A549 (cell line): ENCODE measurements at regions not wholly inside any gene's neighbourhood (a gene's known extent, or its start where the extent isn't known, plus 50 kb on each side); places are given as distances from the start of the nearest gene placed in this dataset.

Experiments used
- ATAC-seq, 2 experiments: fragments of 200-7000 bp in 1 of 2; fragments of >200 bp in 1 of 2; cut with Nextera tagmentation in 1 of 2; cut with Tn5 transposase in 1 of 2; 3 replicates each; pipeline versions ENCODE4 v1.8.0 to v1.9.1; 2018 to 2020; ENCODE audit warnings: mild to moderate bottlenecking in 1 of 2, moderate library complexity in 1 of 2
- CTCF ChIA-PET: fragments of 300-600 bp; sonication (Branson Sonifier 250); formaldehyde crosslinking; extraction: SDS; loops from one replicate; lab custom pipeline; 2021; ENCODE audit warnings: antibody characterized with exemption, inconsistent platforms; lab: Yijun Ruan, JAX
- POLR2A ChIA-PET: fragments of 350-600 bp; formaldehyde crosslinking; extraction: SDS; loops from one replicate; lab custom pipeline; 2021; ENCODE audit warnings: antibody characterized with exemption, inconsistent platforms; lab: Yijun Ruan, JAX
- DNase-seq, 2 experiments: peaks; one replicate each; pipeline versions ENCODE4 v3.0.0 to v3.0.0-alpha.2; 2011 to 2016; ENCODE audit warnings: low read depth in 1 of 2, low spot score in 1 of 2
- FAIRE-seq: peaks from 2 replicates; lab custom pipeline; 2011; peaks lifted over from hg19 to GRCh38; lab: Jason Lieb, UNC
- H3K27ac ChIP-seq, 2 experiments: fragments of >200 bp; sonication (Bioruptor Twin); formaldehyde crosslinking; 3 replicates each; pipeline ENCODE4 v1.5.1; 2016 to 2017
- H3K4me1 ChIP-seq: fragments of >200 bp; sonication (Bioruptor Twin); formaldehyde crosslinking; 3 replicates; pipeline ENCODE4 v1.6.1; 2016
- H3K4me2 ChIP-seq: fragments of >200 bp; sonication (Bioruptor Twin); formaldehyde crosslinking; 3 replicates; pipeline ENCODE4 v1.6.1; 2016
- H3K4me3 ChIP-seq: fragments of >200 bp; sonication (Bioruptor Twin); formaldehyde crosslinking; 3 replicates; pipeline ENCODE4 v1.5.1; 2016
- H3K9me3 ChIP-seq: fragments of >200 bp; sonication (Bioruptor Twin); formaldehyde crosslinking; 3 replicates; pipeline ENCODE4 v1.6.1; 2016
- CBX2 ChIP-seq: fragments of 200-600 bp; sonication (generic); IDR thresholded peaks from 2 replicates; pipeline ENCODE4 v1.6.1; 2016; ENCODE audit warnings: low read depth, mild to moderate bottlenecking, borderline replicate concordance
- CHD4 ChIP-seq: fragments of 200-600 bp; sonication (generic); IDR thresholded peaks from 2 replicates; pipeline ENCODE4 v1.6.1; 2016; ENCODE audit warnings: antibody characterized with exemption, mild to moderate bottlenecking, borderline replicate concordance
- FOSL2 ChIP-seq, 2 experiments: fragments of 450-650 bp in 1 of 2; fragments of >200 bp in 1 of 2; sonication (Bioruptor Twin) in 1 of 2; formaldehyde crosslinking; IDR thresholded peaks; 2 replicates each; pipeline versions ENCODE4 v1.5.0 to v1.6.1; 2016 to 2020; ENCODE audit warnings: mild to moderate bottlenecking in 1 of 2, moderate library complexity in 1 of 2
- HDAC2 ChIP-seq: fragments of 200-600 bp; sonication (generic); IDR thresholded peaks from 2 replicates; pipeline ENCODE4 v1.6.1; 2016
- HOXB13 ChIP-seq: fragments of 250-450 bp; sonication (Bioruptor Pico); IDR thresholded peaks from 2 replicates; pipeline ENCODE4 v1.5.0; 2020; ENCODE audit warnings: low read depth, mild to moderate bottlenecking, moderate library complexity
- JUNB ChIP-seq: fragments of >200 bp; sonication (Bioruptor Twin); formaldehyde crosslinking; IDR thresholded peaks from 2 replicates; pipeline ENCODE4 v1.6.1; 2016
- MAFK ChIP-seq: fragments of 450-650 bp; IDR thresholded peaks from 2 replicates; pipeline ENCODE4 v1.6.1; 2014; ENCODE audit not compliant: partially characterized antibody
- MYC ChIP-seq: IDR thresholded peaks from 2 replicates; pipeline ENCODE4 v1.6.1; 2012; ENCODE audit warnings: mild to moderate bottlenecking, inconsistent platforms, low read length, improper control_type of control experiment, borderline replicate concordance
- NR3C1 ChIP-seq: fragments of >200 bp; sonication (Bioruptor Twin); formaldehyde crosslinking; IDR thresholded peaks from 3 replicates; pipeline ENCODE4 v1.6.1; 2017
- POLR2AphosphoS2 ChIP-seq: conservative IDR thresholded peaks from 2 replicates; pipeline ENCODE4 v1.6.1; 2012; ENCODE audit warnings: low read length, improper control_type of control experiment, inconsistent platforms
- RAD21 ChIP-seq, 2 experiments: fragments of >200 bp in 1 of 2; sonication (Bioruptor Twin) in 1 of 2; formaldehyde crosslinking in 1 of 2; IDR thresholded peaks in 1 of 2; conservative IDR thresholded peaks in 1 of 2; 2 replicates in 1 of 2; 3 replicates in 1 of 2; pipeline ENCODE4 v1.6.1; 2012 to 2018; ENCODE audit warnings: inconsistent platforms in 1 of 2
- RCOR1 ChIP-seq: fragments of 150-350 bp; IDR thresholded peaks from 2 replicates; pipeline ENCODE4 v1.6.1; 2014; ENCODE audit warnings: antibody characterized with exemption, low read length, low read depth
- SREBF2 ChIP-seq: fragments of 450-650 bp; IDR thresholded peaks from 2 replicates; pipeline ENCODE4 v1.6.1; 2014; ENCODE audit warnings: mild to moderate bottlenecking, moderate library complexity
- ZNF302 ChIP-seq: fragments of 250-450 bp; sonication (Bioruptor Pico); IDR thresholded peaks from 2 replicates; pipeline ENCODE4 v1.9.0; 2021; ENCODE audit warnings: inconsistent platforms, mild to moderate bottlenecking, moderate library complexity
- WGBS: methylation state at CpG from one replicate; pipeline ENCODE4 v1.1.6; 2017; ENCODE audit errors: missing lambda C conversion rate; 5-methylcytosine and 5-hydroxymethylcytosine counted together
- TF ChIP-seq, protein P1 (sequence below): IDR thresholded peaks from 2 replicates; pipeline ENCODE4 v1.6.1; 2012; ENCODE audit warnings: low read depth, borderline replicate concordance
- TF ChIP-seq, protein P2 (sequence below): fragments of >200 bp; sonication (Bioruptor Twin); formaldehyde crosslinking; IDR thresholded peaks from 3 replicates; pipeline ENCODE4 v1.6.1; 2016
- TF ChIP-seq, protein P3 (sequence below): fragments of 450-650 bp; IDR thresholded peaks from 2 replicates; pipeline ENCODE4 v1.6.1; 2014; ENCODE audit warnings: antibody characterized with exemption
- TF ChIP-seq, protein P4 (sequence below): fragments of 200-600 bp; sonication (generic); IDR thresholded peaks from 2 replicates; pipeline ENCODE4 v1.6.1; 2016; ENCODE audit warnings: antibody characterized with exemption, mild to moderate bottlenecking, moderate library complexity

DNA sequence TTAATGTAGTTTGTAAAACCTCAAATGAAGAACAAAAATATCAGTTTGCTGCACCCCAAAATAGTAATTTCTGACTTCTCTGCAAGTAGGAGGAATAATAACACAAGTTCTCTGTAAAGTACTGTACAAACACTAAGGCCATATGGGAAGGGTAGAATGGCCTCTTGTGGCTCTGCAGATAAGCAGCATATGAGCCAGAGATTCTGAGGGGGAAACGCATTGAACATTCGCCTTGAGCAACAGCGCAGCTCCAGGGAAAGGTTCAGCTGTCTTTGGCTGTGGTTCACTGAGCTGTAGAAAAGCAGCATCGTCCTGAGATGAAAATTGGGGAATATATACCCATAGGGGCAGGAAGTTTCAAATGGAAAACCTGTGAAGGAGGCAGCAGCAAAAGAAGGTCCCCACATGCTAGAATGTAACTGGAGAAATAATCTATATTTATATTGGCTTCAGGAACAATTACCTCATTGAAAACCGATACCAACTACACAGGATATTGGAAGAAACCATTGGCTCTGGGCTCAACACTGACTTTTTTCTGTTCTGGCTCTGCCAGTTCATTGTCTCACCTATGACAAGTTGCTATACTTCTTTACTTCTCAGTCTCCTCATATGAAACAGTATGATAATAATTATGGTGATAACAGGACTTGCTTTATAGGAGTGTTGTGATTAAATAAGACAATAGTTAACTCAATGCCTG lies 357.6 kb upstream of the CPEB2 start:
- no peak overlapping the region for H3K4me3 ChIP-seq
- ChIA-PET POLR2A (no interaction called here), CTCF (no interaction called here)
- H3K27ac ChIP-seq, result no peak overlapping the region
- no peak for FAIRE-seq
- H3K4me1 ChIP-seq, result peaks cover 14% of the 10 kb centered on the region; the same call in 1 of the 3 replicates
- no peaks in the 10 kb centered on the region for H3K9me3 ChIP-seq
- ATAC-seq, result no peak
- no peak for TF ChIP-seq HOXB13 (CRISPR knock-in tag)
- no peak for TF ChIP-seq CHD4
- no peak for TF ChIP-seq RCOR1
- no peak for TF ChIP-seq SREBF2
- no peak for TF ChIP-seq CBX2
- no peak for TF ChIP-seq FOSL2 (IDR thresholded peaks at IDR 0.05)
- TF ChIP-seq FOSL2 (CRISPR knock-in tag; IDR thresholded peaks at IDR 0.05), result no peak
- TF ChIP-seq RAD21 (conservative IDR thresholded peaks at IDR 0.05 in 1 of 2, IDR thresholded peaks at IDR 0.05 in 1 of 2), result no peak
- no peak for TF ChIP-seq ZNF302 (CRISPR knock-in tag)
- no peak for TF ChIP-seq MAFK
- no peak for TF ChIP-seq MYC
- TF ChIP-seq HDAC2, result no peak
- TF ChIP-seq, protein P1, sequence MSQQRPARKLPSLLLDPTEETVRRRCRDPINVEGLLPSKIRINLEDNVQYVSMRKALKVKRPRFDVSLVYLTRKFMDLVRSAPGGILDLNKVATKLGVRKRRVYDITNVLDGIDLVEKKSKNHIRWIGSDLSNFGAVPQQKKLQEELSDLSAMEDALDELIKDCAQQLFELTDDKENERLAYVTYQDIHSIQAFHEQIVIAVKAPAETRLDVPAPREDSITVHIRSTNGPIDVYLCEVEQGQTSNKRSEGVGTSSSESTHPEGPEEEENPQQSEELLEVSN, result no peak
- TF ChIP-seq NR3C1, result no peak
- TF ChIP-seq, protein P2, sequence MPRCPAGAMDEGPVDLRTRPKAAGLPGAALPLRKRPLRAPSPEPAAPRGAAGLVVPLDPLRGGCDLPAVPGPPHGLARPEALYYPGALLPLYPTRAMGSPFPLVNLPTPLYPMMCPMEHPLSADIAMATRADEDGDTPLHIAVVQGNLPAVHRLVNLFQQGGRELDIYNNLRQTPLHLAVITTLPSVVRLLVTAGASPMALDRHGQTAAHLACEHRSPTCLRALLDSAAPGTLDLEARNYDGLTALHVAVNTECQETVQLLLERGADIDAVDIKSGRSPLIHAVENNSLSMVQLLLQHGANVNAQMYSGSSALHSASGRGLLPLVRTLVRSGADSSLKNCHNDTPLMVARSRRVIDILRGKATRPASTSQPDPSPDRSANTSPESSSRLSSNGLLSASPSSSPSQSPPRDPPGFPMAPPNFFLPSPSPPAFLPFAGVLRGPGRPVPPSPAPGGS, result no peak
- H3K4me2 ChIP-seq, result no peak overlapping the region
- no peak for DNase-seq
- WGBS, result 81% methylated on average over 5 of the region's 5 CpGs

DNA sequence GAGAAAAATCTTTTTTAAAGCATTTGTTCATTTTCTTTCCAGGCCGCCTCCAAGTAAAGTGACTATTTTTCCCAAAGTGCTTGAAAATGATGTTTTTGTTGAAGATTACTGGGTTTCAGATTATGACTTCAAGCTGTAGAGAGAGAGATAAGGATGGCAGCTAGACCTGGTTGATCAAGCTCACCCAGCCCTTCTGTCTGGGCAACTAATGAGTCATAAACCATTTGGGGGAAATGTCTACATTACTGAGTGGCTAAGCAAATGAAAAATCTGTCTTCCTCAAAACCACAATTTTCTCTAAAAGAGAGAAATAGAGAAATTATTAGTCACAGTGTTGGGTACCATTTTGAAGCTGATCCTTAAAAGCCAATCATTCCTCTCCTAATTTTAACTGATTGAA lies 355.4 kb upstream of the CPEB2 start:
- DNase-seq, result peak in 1 of 2 experiments; percentile 25
- peak in 1 of 2 experiments; percentile 60; a peak in 2 of 6 replicates for ATAC-seq
- no peak overlapping the region for H3K4me2 ChIP-seq
- FAIRE-seq, result no peak
- TF ChIP-seq FOSL2 (IDR thresholded peaks at IDR 0.05), result no peak
- TF ChIP-seq FOSL2 (CRISPR knock-in tag; IDR thresholded peaks at IDR 0.05), result peak; percentile 33; the same call in 1 of the 2 replicates
- TF ChIP-seq JUNB, result peak; percentile 41; the same call in 1 of the 2 replicates
- no peak for TF ChIP-seq MAFK
- H3K4me3 ChIP-seq, result no peak overlapping the region
- CTCF ChIA-PET, result no interaction called here
- H3K27ac ChIP-seq, result peak overlapping the region; percentile 6 to 30; a peak in 1 of 6 replicates
- 92% methylated on average over 1 of the region's 1 CpG for WGBS
- no peaks in the 10 kb centered on the region for H3K9me3 ChIP-seq
- peaks cover 14% of the 10 kb centered on the region; the same call in 1 of the 3 replicates for H3K4me1 ChIP-seq
- POLR2A ChIA-PET, result no interaction called here

DNA sequence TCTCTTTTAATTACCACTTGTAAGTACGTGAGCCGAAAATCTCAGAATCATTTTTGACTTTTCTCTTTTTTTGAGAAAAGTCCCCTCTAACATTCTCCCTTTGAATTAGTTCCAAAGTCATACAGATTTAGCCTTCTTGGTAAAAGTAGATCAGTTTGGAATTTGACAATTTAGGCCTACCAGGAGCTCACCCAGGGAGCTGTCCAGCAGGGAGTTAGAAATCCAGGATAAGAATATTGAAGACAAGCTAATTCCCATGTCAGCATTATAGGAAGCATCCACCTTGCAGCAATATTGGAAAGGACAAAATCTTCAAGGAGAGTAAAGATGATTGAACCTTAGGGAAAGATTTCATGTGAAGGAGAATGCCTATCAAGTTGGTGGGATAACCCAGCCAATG lies 352.2 kb upstream of the CPEB2 start:
- no peak for TF ChIP-seq POLR2AphosphoS2
- TF ChIP-seq, protein P3, sequence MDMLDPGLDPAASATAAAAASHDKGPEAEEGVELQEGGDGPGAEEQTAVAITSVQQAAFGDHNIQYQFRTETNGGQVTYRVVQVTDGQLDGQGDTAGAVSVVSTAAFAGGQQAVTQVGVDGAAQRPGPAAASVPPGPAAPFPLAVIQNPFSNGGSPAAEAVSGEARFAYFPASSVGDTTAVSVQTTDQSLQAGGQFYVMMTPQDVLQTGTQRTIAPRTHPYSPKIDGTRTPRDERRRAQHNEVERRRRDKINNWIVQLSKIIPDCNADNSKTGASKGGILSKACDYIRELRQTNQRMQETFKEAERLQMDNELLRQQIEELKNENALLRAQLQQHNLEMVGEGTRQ, result no peak
- TF ChIP-seq, protein P2, result no peak
- TF ChIP-seq, protein P4, sequence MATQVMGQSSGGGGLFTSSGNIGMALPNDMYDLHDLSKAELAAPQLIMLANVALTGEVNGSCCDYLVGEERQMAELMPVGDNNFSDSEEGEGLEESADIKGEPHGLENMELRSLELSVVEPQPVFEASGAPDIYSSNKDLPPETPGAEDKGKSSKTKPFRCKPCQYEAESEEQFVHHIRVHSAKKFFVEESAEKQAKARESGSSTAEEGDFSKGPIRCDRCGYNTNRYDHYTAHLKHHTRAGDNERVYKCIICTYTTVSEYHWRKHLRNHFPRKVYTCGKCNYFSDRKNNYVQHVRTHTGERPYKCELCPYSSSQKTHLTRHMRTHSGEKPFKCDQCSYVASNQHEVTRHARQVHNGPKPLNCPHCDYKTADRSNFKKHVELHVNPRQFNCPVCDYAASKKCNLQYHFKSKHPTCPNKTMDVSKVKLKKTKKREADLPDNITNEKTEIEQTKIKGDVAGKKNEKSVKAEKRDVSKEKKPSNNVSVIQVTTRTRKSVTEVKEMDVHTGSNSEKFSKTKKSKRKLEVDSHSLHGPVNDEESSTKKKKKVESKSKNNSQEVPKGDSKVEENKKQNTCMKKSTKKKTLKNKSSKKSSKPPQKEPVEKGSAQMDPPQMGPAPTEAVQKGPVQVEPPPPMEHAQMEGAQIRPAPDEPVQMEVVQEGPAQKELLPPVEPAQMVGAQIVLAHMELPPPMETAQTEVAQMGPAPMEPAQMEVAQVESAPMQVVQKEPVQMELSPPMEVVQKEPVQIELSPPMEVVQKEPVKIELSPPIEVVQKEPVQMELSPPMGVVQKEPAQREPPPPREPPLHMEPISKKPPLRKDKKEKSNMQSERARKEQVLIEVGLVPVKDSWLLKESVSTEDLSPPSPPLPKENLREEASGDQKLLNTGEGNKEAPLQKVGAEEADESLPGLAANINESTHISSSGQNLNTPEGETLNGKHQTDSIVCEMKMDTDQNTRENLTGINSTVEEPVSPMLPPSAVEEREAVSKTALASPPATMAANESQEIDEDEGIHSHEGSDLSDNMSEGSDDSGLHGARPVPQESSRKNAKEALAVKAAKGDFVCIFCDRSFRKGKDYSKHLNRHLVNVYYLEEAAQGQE, result peak; percentile 73
- no peak for TF ChIP-seq SREBF2
- TF ChIP-seq RAD21 (conservative IDR thresholded peaks at IDR 0.05 in 1 of 2, IDR thresholded peaks at IDR 0.05 in 1 of 2), result no peak
- no peaks in the 10 kb centered on the region for H3K9me3 ChIP-seq
- ChIA-PET POLR2A (no interaction called here), CTCF (interaction anchor here (1.1 kb wide), 1 partner anchor 73 kb away, joined by 3 read pairs; no protein-coding TSS in a partner anchor)
- FAIRE-seq (no peak), DNase-seq (no peak), ATAC-seq (no peak)
- H3K4me3 ChIP-seq, result no peak overlapping the region
- H3K27ac ChIP-seq, result no peak overlapping the region
- 95% methylated on average over 2 of the region's 2 CpGs for WGBS
- H3K4me1 ChIP-seq, result peaks cover 27% of the 10 kb centered on the region; the same call in 2 of the 3 replicates
- H3K4me2 ChIP-seq, result no peak overlapping the region
